Heart left ventricle (tissue), 13 donors: ENCODE measurements at regions not wholly inside any gene's neighbourhood (a gene's known extent, or its start where the extent isn't known, plus 50 kb on each side); places are given as distances from the start of the nearest gene placed in this dataset.
"Not testable (repeated sequence)": the region's sequence is repeated elsewhere in the genome, so short reads cannot be mapped to it uniquely, and the experiment has no call there.

Experiments used
- POLR2A ChIP-seq, 2 donors: fragments of 450-650 bp; IDR thresholded peaks; one replicate each; pipeline ENCODE4 v1.6.1; 2017; ENCODE audit warnings: antibody characterized with exemption in 2 of 2, mild to moderate bottlenecking in 2 of 2, moderate library complexity in 2 of 2
- TF ChIP-seq, protein P1 (sequence below), 12 donors: fragments of 200-600 bp; sonication (generic) in 4 of 12; IDR thresholded peaks; one replicate each; pipeline versions ENCODE4 v1.5.0 to v1.8.0; 2018 to 2022; ENCODE audit warnings: antibody characterized with exemption in 12 of 12, mild to moderate bottlenecking in 5 of 12
- donor health status: ischemic (EF 13 %, LVEDD 7.1; RV severe dilation, severe dysfunction).
- donor health status: DM: no; HTN: yes; CAD: no.
- donor health status: DM: no; HTN: no; CAD: no.
- donor health status: ischemic (EF 25% LVEDD 6.9; RV normal size, moderate dysfunction).
- donor health status: ischemic (EF 25% LVEDD 5.7; RV mildly dilated, moderate dysfunction).
- donor health status: ischemic (EF 35%, LVEDD 5.7; RV mildly dilated, moderate dysfunction).
- donor health status: nonischemic (EF 11% LVEDD 7.7; RV severe dilation, severe dysfunction).
- donor health status: DM: yes; HTN: yes; CAD: no.
- donor health status: PGD.
- donor health status: ischemic (EF 29% LVEDD 5.4; RV normal size, mild dysfunction).
- donor health status: nonischemic (EF 23%, LVEDD 6.1; RV moderate dilation, normal function).

DNA sequence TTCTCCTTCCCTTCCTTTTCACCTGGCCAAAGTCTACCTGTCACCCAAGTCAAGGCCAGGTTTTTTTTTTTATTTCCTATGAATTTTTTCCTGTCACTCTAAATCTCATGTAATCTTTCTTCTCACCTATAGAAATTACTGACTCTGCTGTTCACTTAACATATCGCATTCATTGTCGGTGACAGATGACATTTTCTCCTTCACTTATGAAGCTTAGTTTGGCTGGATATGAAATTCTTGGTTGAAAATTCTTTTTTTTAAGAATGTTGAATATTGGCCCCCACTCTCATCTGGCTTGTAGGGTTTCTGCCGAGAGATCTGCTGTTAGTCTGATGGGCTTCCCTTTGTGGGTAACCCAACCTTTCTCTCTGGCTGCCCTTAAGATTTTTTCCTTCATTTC is 142.8 kb downstream of the DYRK2 start:
- TF ChIP-seq, protein P1, sequence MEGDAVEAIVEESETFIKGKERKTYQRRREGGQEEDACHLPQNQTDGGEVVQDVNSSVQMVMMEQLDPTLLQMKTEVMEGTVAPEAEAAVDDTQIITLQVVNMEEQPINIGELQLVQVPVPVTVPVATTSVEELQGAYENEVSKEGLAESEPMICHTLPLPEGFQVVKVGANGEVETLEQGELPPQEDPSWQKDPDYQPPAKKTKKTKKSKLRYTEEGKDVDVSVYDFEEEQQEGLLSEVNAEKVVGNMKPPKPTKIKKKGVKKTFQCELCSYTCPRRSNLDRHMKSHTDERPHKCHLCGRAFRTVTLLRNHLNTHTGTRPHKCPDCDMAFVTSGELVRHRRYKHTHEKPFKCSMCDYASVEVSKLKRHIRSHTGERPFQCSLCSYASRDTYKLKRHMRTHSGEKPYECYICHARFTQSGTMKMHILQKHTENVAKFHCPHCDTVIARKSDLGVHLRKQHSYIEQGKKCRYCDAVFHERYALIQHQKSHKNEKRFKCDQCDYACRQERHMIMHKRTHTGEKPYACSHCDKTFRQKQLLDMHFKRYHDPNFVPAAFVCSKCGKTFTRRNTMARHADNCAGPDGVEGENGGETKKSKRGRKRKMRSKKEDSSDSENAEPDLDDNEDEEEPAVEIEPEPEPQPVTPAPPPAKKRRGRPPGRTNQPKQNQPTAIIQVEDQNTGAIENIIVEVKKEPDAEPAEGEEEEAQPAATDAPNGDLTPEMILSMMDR (IDR thresholded peaks at IDR 0.05): not testable (repeated sequence)
- TF ChIP-seq POLR2A (IDR thresholded peaks at IDR 0.05): not testable (repeated sequence)
